ENCODE measurements at regions not wholly inside any gene's neighbourhood (a gene's known extent, or its start where the extent isn't known, plus 50 kb on each side); places are given as distances from the start of the nearest gene placed in this dataset.
"Not testable (repeated sequence)": the region's sequence is repeated elsewhere in the genome, so short reads cannot be mapped to it uniquely, and the experiment has no call there.

GRCh38 chr1:196031387-196031786, 576.9 kb downstream of the KCNT2 start:
- not testable (repeated sequence) for TF ChIP-seq RARB (CRISPR knock-in tag; IDR thresholded peaks at IDR 0.05); ZFP3 (CRISPR knock-in tag; IDR thresholded peaks at IDR 0.05); CSDC2 (CRISPR knock-in tag; IDR thresholded peaks at IDR 0.05); CSRNP3 (CRISPR knock-in tag; IDR thresholded peaks at IDR 0.05); POU6F1 (CRISPR knock-in tag; IDR thresholded peaks at IDR 0.05; ENCODE audit: borderline replicate concordance, low read depth); PPARA (CRISPR knock-in tag; IDR thresholded peaks at IDR 0.05; ENCODE audit: borderline replicate concordance); PATZ1 (CRISPR knock-in tag; IDR thresholded peaks at IDR 0.05; ENCODE audit: borderline replicate concordance); ZC3H10 (CRISPR knock-in tag; IDR thresholded peaks at IDR 0.05); TOX (CRISPR knock-in tag; IDR thresholded peaks at IDR 0.05; ENCODE audit: borderline replicate concordance); ISL1 (CRISPR knock-in tag; IDR thresholded peaks at IDR 0.05); BACH2 (CRISPR knock-in tag; IDR thresholded peaks at IDR 0.05; ENCODE audit: borderline replicate concordance); ZNF70 (CRISPR knock-in tag; IDR thresholded peaks at IDR 0.05); TCF4 (CRISPR knock-in tag; IDR thresholded peaks at IDR 0.05; ENCODE audit: borderline replicate concordance); ZNF565 (CRISPR knock-in tag; conservative IDR thresholded peaks at IDR 0.05; ENCODE audit: low read depth)
